ENCODE measurements at regions not wholly inside any gene's neighbourhood (a gene's known extent, or its start where the extent isn't known, plus 50 kb on each side); places are given as distances from the start of the nearest gene placed in this dataset.

DNA sequence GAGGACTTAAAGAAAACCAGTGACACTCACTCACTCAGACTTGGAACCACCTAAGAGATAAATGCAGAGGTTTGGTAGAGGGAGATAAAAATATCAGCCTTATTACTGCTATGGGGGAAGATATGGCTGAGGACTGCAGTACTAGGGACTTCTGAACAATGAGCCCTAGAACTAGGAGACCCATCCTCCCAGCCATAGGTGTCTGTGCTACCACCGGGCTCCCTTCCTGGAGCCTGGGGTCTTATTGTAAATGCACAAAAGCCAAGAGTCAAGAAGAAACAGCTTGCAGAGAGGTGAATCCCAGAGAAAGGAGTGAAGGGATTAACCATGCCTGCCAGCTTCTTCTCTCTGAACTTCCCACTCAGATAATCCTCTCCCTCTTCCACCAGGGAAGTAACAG is 108.3 kb upstream of the AKR1E2 start:
- Mint-ChIP-seq H3K27ac (no peak overlapping the region), H3K27me3 (ENCODE audit: insufficient read depth) (no peaks in the 10 kb centered on the region), H3K4me3 (no peak overlapping the region), H3K4me1 (ENCODE audit: low read depth) (peaks cover 32% of the 10 kb centered on the region), H3K9me3 (no peaks in the 10 kb centered on the region; the same call in 1 of the 2 replicates), H3K36me3 (ENCODE audit: low read depth) (peaks cover 14% of the 10 kb centered on the region; the same call in 1 of the 2 replicates)
- DNase-seq: no peak
- TF ChIP-seq, protein P1, sequence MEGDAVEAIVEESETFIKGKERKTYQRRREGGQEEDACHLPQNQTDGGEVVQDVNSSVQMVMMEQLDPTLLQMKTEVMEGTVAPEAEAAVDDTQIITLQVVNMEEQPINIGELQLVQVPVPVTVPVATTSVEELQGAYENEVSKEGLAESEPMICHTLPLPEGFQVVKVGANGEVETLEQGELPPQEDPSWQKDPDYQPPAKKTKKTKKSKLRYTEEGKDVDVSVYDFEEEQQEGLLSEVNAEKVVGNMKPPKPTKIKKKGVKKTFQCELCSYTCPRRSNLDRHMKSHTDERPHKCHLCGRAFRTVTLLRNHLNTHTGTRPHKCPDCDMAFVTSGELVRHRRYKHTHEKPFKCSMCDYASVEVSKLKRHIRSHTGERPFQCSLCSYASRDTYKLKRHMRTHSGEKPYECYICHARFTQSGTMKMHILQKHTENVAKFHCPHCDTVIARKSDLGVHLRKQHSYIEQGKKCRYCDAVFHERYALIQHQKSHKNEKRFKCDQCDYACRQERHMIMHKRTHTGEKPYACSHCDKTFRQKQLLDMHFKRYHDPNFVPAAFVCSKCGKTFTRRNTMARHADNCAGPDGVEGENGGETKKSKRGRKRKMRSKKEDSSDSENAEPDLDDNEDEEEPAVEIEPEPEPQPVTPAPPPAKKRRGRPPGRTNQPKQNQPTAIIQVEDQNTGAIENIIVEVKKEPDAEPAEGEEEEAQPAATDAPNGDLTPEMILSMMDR (IDR thresholded peaks at IDR 0.05): no peak

DNA sequence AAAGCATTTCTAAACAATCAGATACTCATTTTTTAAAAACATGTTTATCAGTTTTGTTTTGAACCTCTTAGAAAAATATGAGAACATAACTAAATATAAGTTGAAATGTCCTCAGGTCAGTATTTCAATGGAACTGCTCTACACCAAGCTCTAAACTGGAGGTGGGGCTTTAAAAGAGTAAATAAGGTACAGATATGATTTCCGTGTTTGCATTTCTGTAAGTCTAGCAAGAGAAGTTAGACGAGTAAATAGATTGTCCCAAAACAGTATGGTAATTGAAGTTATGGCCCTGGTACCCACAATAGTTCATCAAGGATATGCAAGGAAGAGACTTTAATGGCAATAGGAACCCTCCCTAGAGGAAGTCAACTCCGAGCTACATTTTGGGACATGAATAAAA is 115.1 kb upstream of the AKR1E2 start:
- no peak for DNase-seq
- H3K9me3 Mint-ChIP-seq: no peaks in the 10 kb centered on the region
- peaks cover 17% of the 10 kb centered on the region for H3K36me3 Mint-ChIP-seq (ENCODE audit: low read depth)
- no peak overlapping the region for H3K4me3 Mint-ChIP-seq
- H3K27me3 Mint-ChIP-seq (ENCODE audit: insufficient read depth): no peaks in the 10 kb centered on the region; the same call in 1 of the 2 replicates
- H3K4me1 Mint-ChIP-seq (ENCODE audit: low read depth): peaks cover 17% of the 10 kb centered on the region
- TF ChIP-seq, protein P1 (IDR thresholded peaks at IDR 0.05): no peak
- no peak overlapping the region for H3K27ac Mint-ChIP-seq

DNA sequence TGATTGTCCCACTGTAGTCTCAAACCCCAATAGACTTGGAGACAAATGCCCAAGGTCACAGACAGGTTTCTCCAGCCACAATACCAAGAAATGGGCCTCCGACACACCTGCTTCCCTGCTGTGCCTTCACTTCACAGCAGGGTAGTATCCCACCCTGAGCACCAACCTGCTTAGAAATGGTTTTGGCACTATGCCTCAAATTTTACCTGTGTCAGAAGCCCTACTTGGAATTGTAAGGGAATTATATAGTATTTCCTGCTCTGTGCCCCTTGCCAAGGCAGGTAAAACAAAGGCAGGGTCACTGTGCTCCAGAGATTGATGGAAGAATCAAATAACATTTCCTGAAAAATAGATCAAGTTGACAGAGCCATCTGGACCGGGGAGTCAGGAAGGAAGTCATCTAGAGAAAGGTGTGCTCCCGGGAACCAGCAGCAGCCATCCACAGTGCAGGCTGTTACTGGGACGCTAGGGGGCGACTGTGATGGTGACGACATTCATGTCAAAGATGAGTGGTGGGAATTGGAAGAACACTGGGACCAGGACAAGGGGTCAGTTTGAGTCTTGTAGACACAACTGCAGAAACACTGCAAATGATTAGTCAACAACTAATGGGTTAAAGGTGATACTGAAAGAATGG is 117.8 kb upstream of the AKR1E2 start:
- TF ChIP-seq, protein P1 (IDR thresholded peaks at IDR 0.05): peak; percentile 59

DNA sequence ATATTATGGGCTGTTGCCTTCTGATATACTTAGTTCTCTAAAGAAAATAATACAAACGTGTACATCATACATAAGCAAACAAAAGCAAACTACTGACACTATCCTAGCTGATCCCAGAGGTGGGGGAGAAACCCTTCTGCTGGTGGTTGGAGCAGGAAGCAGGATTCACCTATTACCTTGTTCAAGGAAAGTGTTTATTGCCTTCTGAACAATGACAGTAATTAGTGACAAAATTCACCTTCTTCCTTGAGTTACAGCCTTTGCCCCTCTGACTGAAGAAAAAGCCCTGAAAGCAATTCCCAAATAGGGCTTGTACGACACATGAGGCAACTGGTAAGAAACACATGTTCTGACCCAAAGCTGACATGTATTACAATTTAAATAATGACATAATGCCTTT is 118.8 kb upstream of the AKR1E2 start:
- no peak for DNase-seq
- Mint-ChIP-seq H3K4me1 (ENCODE audit: low read depth) (peaks cover 42% of the 10 kb centered on the region), H3K36me3 (ENCODE audit: low read depth) (peaks cover 20% of the 10 kb centered on the region), H3K27me3 (ENCODE audit: insufficient read depth) (no peaks in the 10 kb centered on the region; the same call in 1 of the 2 replicates), H3K4me3 (no peak overlapping the region), H3K9me3 (no peaks in the 10 kb centered on the region), H3K27ac (no peak overlapping the region)
- TF ChIP-seq, protein P1 (IDR thresholded peaks at IDR 0.05): no peak

More for the DNA sequence above, 117.8 kb upstream of the AKR1E2 start:
- Mint-ChIP-seq H3K4me3 (no peak overlapping the region), H3K36me3 (ENCODE audit: low read depth) (peaks cover 19% of the 10 kb centered on the region), H3K27ac (no peak overlapping the region), H3K27me3 (ENCODE audit: insufficient read depth) (no peaks in the 10 kb centered on the region; the same call in 1 of the 2 replicates), H3K9me3 (no peaks in the 10 kb centered on the region), H3K4me1 (ENCODE audit: low read depth) (peaks cover 39% of the 10 kb centered on the region)
- DNase-seq: no peak

DNA sequence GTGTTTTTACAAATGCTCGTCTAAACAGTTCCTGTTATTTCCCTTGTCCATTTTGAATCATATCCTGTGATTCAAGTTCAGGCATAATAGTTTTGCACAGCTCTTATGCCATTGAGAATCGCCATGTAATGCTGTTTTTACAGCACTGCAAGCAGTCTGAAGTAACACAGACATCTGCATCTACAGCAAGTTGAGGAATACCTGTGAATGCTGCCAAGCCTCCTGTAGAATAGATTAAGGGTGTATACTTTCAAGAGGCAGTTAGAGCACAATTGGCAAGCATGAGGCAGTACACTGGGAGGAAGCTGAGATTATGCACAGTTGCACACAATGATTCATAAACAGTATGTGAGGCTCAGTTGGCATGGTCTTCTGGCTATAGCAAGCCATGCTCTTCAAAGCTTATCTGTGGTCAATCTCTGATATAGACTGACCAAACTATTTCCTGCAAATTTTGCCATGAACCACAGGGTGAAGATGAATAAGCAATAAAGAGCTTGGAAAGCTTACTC is 121.9 kb upstream of the AKR1E2 start:
- Mint-ChIP-seq H3K27ac (peak overlapping the region; percentile 91), H3K4me3 (peak overlapping the region; percentile 58), H3K36me3 (ENCODE audit: low read depth) (peaks cover 27% of the 10 kb centered on the region), H3K9me3 (no peaks in the 10 kb centered on the region), H3K27me3 (ENCODE audit: insufficient read depth) (no peaks in the 10 kb centered on the region), H3K4me1 (ENCODE audit: low read depth) (peaks cover 58% of the 10 kb centered on the region)
- TF ChIP-seq, protein P1 (IDR thresholded peaks at IDR 0.05): no peak
- DNase-seq: peak; percentile 96

Measured in HFFc6 (cell line).